ENCODE measurements at regions not wholly inside any gene's neighbourhood (a gene's known extent, or its start where the extent isn't known, plus 50 kb on each side); places are given as distances from the start of the nearest gene placed in this dataset.

DNA sequence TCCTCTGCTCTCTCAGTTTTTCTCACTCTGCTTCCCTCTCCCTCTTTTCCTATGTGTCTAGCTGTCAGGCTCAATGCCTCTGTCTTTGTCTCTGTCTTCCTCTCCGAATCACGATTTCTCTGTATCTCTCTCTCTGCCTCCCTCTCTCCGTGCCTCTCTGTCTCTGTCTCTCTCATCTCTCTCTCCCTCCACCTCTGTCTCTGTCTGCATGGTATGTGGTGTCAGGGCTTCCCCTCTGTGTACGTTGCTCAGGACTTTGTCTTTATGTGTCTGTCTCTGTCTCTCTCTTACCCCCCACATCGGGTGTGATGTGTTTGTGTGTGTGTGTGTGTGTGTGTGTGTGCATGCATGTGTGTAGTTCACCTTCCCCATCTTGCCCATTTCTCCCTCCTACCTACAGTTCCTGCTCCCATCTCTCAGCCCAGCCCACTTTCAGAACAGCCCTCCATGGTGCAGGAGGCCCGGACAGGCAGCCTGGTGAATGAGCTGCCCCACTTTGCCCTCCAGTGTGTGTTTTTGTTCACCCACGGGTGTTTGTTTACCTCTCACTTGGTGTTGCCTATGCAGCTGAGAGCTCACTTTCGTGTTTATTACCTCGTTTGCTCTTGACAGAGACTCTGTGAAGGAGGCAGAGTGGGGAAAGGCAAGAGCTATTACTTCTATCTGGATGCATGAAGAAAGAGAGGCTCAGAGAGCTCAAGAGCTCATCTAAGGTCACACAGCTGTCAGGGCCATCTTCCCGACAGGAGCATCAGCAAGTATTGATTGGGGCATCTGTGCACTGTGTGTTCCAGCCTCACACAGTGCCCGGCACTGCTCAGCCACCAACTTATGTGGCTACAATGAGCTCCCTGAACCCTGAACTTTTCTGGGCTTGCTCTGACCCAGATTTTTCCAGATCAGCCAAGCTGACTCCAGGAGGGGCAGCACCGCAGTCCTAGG lies 163.5 kb upstream of the ZMIZ1 start:
- DNase-seq (ENCODE audit: low read depth), result no peak

DNA sequence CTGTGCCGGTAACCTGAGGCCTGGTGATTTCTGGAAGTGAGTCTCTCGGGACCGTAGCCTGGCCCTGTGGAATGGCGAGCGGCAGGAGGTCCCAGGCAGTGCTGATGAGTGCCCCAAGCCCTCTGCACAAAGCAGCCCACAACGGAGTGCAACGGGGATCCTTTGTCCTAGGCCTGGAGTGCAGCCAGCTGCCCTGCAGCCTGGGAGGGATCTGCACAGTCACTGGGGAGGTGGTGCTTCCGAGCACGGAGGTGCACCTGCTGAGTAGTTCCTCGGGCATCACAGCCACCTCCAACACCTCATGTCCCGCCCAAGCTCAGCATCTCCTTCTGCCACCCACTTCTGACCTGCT lies 162.8 kb upstream of the ZMIZ1 start:
- DNase-seq (ENCODE audit: low read depth), result no peak

DNA sequence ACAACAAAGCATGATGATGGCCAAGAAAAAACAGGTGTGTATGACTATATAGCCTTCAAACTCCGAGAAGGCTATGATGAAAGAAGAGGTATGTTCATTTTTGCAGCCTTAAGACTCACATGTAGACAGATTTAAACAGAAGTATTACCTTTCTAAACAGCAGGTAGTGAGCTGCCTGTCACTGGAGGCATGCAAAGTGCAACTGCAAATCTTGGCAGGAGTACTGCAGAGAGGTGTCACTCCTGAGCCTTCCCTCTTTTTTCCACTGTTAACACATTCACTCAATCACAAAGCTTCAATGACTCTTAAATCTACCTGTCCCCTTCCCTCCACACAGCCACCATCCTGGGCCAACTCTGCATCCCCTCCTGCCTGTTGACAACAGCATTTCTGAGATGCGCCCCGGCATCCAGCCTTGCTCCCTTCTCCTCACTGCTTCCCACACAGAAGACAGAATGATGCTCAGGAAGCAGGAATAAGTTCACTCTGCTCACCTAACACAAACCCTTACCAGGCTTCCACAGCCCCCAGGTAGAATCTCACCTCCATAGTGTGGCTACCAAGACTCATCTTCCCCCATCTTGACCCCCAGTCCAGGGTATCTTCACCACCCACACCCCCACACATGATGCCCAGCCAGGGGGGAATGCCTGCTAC lies 161.9 kb upstream of the ZMIZ1 start:
- no peak for DNase-seq (ENCODE audit: low read depth)

DNA sequence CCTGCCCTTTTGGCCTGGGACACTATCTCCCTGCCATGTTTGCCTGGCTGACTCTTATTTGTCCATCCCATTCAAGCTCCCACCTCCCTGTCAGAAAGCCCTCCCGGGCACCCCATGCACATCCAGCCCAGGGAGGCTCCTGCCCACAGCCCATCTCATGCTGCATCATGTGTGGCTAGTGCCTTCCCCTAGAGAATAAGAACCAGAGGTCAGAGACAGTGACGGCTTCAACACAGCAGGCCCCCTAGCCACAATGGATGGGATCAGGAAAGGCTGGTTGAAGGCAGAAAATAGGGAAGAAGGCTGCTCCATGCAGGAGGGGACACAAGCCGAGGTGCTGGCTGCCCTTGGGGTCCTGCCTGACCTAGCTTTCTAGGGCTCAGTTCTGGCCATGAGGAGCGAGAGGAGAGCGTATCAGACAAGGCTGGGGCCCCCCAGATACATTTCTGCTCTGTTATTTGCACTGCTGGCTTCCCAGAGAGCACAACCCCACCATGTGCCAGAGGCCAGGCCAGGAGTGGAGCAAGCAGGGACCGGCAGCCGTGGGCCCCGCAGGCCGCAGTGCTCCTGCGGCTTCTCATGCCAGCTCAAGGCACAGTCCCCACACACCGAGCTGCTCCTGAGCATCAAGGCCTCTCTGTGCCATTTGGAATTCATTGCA lies 161.1 kb upstream of the ZMIZ1 start:
- DNase-seq (ENCODE audit: low read depth), result no peak

DNA sequence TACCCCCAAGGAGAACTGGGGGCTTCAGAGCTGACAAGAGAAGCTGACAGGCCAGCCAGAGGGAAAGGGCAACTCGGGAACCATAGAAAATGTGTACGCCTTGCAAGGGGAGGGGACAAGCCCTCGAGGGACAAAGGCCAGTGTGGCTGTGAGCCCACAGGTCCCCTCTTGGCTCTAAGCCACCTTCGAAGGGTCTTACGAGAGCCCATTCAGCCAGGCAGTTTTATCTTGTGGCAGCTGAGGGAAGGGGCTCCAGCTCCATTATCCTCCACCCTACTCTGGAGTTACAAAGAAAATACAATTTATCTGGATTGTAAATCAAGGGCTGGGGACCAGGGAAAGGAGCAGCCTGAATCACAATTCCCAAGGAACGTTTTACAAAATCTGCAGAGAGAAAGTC lies 159.5 kb upstream of the ZMIZ1 start:
- DNase-seq (ENCODE audit: low read depth), result no peak

DNA sequence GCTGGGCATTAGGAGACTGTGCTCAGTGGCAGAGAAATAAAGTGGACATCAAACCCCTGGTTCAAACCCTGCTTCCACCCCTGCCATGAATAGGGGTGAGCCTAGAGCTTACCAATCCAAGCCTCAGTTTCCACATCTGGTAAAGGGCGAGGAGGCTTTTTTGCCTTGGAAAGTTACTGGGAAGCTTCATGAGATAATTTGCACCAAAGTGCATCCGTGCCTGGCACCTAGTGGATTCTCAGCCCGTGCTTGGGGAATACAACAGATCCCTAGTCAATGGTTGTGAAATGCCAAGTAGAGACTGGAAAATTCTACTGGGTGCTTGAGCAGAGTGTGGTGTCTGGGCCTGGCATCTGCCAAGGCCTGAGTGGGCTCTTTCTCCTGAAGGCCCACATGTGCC lies 158.7 kb upstream of the ZMIZ1 start:
- no peak for DNase-seq (ENCODE audit: low read depth)

DNA sequence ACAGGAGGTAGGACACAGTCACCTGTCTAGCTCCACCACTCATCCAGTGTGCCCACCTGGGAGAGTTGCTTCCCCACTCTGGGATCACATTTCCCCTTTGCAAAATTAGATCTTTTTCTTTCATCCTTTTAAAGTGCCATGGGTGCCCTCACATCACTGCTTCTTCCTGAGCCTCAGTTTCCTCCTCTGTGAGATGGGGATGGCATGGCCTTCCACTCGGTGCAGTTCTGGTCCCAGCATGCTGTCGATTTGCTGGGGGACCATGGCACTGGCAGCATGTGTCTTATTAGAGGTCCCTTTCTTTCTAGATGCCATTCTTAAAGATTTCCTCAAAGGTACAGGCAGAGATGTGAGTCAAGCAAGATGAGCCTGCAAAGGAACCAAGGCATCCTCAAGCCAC lies 158.3 kb upstream of the ZMIZ1 start:
- no peak for DNase-seq (ENCODE audit: low read depth)

DNA sequence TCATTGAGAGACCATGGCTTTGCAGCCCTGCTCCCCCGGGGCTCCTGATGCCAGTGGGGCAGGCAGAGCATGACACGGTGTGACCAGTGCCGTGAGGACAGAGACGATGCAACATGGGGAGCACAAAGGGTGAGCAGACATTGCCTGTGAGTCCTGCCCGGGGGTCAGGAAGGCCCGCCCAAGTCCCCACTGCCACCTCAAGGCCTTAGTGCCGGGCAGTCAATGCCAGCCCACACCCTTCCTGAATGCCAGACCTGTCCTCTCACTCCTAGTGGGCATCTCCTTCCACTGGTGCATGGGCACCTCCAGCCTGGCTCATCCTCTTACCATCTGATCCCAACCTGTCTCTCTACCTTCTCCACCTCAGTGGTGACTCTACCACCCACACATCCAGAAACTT lies 157.9 kb upstream of the ZMIZ1 start:
- DNase-seq (ENCODE audit: low read depth), result no peak

DNA sequence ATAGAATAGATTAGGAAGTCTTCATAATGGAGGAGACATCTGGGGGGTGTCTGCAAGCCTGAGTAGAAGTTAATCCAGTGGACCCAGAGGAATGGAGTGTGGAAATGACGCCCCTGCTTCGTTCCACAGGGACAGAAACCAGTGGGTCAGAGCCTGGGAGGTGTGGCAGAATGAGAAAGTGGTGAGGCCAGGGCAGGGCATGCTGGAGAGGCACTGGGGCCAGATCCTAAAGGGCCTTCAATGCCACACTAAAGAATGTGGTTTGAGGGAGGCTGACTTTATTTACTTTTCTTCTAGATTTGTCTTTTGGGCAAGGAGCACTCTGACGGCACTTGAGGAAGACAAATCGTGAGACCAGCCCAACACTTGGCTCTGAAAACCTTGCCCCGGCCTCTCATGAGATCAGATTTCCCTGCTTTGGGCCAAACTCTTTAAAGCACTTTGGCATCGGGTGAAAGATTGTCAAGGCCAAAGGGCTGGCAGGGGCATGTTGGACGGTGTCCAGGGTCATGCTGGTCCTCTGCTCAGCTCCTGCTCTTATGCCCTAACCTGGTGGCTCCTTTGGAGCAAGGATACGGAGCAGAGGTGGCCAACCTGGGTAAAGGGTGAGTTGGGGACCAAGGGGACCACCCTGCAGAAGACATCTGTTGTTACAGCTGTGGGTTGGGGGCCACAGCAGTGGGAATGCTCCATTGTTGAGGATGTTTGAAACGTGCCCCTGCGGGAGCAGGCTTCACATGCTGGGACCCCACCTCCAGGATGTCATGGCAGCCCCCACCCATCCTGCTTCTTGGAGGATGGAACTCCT lies 157.0 kb upstream of the ZMIZ1 start:
- no peak for DNase-seq (ENCODE audit: low read depth)

DNA sequence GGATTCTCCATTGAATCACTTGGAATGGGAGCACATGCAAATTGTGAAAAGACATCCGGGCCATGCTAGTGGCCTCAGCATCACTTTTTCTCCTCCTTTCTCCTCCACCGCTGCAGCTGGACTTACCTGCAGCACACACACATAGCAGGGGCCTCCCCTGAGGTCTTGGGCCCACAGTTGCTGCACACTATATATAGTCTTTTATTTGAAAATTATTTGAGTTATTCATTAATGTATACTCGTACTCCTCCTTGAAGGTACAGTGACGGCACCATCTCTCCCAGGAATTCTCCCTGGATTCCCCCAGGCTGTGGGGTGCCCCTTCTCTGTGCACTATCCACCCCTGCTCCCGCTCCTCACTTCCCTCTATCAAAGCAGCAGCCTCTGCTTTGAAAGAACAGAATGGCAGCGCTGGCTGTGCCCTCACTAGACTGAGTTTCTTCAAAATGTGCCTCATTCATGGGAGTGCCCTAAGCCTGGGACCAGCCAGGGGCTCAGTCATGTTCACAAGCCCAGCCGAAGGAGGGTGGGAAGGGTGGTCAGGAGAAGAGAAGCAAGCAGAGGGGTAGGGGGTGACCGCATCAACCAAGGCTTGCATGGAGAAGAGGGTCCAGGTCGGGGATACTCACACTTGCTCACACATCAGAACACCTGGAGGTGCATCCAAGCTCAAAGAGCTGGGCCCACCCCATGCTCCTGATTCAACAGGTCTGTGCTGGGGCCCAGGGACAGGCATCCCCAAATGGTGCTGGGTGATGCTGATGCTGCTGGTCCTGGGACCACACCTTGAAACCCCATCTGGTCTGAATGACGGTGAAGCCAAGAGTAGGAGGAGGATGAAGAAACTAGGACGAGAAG lies 156.2 kb upstream of the ZMIZ1 start:
- no peak for DNase-seq (ENCODE audit: low read depth)

DNA sequence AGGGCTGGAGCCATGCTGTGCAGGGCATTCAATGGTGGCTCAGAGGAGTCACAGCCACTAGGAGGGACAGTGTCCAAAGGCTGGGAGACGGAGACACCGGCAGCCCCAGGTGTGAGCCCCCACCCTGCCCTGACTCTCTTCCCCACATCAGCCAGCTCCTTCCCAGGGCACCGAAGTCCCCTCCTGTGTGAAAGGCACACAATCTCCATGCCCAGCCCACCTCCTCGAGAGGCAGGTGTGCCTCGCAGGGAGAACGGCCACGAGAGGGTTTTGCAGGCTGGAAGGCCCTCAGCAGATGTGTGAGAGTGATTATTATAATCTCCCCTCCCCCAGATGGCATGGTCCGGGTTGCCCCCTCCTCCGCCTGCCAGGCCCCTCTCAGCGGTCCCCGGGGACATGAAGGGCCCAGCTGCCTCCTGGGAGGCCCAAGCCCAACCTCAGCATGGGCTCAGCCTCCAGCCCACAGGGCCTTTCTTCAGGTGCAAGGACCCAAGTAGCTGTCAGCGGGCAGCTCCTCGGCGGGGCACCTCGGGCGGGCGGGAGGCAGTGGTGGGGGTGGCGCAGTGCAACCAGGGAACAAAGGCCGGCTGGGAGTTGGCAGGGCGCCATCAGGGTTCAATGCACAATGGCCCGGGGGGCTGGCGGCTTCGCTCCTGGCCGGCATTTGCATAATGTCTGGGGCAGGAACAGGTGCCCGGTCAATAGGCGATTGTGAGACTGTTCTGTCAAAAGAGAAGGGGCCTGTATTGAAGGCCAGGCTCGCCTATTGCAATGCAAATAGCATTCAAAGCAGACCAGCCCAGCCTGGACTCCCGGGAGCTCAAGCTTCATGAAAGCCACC lies 155.3 kb upstream of the ZMIZ1 start:
- DNase-seq (ENCODE audit: low read depth), result no peak

DNA sequence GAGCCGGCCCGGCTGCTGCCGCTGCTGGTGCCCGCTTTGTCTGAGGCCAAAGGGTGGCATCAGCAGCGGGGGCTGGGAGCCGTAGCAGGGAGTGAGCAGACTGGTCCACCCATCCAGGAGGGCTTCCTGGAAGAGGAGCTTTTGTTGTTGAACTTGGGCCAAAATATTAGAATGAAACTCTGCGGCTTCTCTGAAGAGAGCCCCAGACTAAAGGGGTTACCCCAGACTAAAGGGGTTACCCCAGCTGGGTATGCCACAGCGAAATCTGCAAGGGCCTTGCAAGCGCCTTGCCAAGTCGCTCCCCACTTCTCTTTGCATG lies 154.7 kb upstream of the ZMIZ1 start:
- no peak for DNase-seq (ENCODE audit: low read depth)

DNA sequence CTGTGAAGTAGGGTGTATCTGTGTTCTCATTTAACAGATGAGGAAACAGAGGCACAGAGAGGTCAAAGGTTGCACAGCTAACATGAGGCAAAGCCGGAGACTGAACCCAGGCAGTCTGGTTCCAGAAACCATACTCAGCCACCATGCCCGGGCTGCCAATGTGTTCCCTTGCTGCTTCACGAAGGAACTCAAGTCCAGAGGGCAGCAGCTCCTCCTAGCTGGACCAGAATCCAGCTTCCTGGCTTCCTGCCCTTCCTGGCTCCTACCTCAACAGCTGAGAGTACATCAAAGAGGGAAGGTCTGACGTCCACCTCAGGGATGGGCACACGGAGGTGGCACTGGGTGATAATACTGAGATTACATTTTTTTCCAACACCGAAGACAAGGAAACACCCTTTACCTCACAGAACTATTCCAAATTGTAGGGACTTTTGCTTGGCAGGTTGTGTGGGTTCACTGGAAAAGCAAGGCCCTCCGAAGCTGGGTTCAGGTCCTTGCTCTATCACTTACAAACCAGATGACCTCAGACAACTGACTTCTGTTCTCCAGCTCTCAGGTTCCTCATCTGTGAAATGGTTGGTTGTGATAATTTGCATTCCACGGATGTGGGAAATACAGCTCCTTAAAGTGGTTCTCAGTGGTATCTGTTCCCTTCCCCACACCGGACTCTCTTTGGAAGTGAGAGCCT lies 154.1 kb upstream of the ZMIZ1 start:
- no peak for DNase-seq (ENCODE audit: low read depth)

DNA sequence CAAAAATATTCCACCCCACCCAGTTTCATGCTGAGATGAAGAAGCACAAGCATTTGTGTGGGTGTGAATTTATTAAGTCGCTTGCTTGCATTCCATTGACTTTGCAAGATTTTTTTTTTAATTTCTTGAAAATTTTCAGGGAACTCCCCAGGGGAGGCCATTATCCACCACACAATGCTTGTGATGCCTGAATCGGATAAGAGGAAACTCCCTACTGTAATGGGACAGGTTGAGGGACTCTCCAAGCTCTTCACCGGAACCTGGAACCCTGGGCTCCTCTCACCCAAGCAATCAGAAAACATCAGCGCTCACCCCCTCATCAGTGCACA lies 153.6 kb upstream of the ZMIZ1 start:
- no peak for DNase-seq (ENCODE audit: low read depth)

DNA sequence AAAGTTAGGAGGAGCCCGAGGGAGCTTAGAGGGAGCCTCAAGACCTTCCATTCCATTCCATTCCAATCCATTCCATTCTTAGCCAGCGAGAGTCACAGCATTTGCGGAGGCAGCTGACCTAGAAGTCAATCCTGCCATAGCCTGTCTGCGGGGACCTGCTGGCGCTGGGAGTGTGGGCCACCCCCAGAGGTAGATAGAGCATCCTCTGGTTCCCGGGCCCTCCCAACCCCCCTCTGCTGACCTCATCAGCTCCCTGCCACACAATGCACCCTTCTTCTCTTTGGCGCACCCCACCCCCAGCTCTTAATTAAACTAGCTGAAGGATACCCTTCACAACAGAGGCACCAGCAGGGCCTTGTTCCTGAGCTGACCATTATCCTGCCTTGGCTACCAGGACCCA lies 152.5 kb upstream of the ZMIZ1 start:
- no peak for DNase-seq (ENCODE audit: low read depth)

DNA sequence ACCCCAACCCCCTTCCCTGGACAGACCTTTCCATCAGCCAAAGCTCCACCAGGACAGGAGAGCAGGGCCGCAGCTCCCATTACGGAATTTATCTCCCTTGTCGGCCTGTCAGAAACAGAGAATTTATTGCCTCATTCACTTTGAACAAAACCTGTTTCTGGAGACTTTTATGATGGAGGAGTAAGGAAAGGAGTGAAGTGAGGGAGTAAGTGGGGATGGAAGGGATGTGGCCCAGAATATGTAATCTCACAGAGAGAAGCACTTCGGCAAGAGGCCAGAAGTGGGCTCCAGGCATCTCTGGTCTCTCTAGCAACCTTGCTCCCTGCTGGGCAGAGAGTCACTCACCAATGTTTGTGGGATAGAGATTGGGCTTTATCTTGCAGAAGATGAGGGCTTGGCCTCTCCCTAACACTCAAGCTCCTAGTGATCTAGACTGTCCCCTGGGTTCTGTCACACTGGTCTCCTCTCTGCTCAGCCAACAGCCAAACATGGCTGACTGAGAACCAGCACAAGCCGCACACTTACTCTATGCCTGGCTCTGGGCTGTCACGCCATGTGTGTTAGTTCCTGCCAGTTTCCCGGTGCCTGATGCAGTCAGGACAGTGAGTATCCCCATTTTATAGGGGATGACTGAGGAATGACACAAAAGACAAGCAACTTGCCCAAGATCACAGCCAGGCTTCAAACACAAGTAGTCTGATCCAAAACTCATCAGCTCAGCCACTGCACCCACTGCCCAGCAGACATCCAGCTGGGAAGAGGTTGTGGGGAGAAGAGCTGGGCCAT lies 149.4 kb upstream of the ZMIZ1 start:
- no peak for DNase-seq (ENCODE audit: low read depth)

DNA sequence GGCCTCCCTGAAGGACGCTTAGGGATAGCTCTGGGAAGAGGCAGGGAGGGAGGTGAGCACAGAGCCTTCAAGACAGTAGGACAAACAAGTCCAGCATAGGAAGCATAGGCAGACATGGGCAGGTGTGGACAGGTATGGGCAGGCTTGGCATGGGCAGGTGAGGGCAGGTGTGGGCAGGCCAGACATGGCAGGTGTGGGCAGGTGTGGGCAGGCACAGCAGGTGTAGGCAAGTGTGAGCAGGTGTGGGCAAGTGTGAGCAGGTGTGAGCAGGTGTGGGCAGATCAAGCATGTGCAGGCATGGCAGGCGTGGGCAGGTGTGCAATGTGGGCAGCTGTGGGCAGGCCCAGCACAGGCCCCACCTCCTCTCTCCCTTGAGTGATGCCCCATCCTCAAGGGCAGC lies 148.8 kb upstream of the ZMIZ1 start:
- no peak for DNase-seq (ENCODE audit: low read depth)

DNA sequence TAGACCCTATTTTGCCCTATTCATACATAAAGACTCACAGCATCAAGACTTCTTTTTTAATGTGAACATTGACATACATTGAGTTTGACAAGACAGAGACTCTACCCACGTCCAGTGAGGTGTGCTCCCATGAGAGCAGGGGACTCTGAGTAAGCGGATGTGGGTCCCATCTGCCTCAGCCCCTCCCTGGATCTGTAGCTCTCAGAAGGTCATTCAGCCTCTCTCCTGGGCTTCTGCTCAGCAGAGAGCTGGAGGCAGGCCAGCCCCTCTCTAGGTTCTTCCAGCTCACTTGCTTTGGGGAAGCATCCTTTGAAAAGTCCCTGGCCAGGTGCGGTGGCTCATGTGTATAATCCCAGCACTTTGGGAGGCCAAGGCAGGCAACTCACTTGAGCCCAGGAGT lies 146.9 kb upstream of the ZMIZ1 start:
- no peak for DNase-seq (ENCODE audit: low read depth)

DNA sequence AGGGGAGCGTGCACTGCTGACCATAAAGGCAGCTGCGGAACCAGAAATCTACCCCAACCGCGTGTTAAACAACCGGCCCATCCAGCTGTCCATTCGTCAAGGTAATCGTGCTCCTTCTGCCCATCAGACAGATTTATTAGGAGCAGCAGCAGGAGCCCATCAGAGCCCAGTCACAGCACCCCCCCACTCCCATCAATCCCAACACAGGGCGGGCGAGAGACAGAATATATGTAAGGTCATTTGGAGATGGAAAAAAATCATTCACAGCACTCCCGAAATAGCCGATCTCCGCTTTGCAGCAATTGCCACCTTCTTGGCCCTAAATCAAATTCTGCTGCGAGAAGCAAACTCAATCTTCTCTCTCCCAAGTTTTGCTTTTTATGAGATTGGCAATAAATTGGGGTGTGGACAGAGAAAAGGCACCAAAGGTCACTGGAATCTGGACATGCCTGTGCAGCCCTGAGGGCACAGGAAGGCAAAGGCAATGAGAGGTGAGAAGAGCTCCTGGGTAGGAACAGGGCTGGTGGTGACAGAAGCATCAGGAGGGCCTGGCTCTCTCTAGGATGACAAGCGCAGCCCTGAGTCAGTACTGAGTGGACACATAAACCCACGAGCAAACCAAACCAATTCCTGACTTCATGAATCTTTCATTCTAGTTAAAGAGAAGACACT lies 145.0 kb upstream of the ZMIZ1 start:
- no peak for DNase-seq (ENCODE audit: low read depth)

Data from activated gamma-delta T cell treated with anti-CD3 and anti-CD28 coated beads, Interleukin-2, amount 50 U/mL, for 16 hours (primary cell).